Type B pancreatic cell (in vitro differentiated cells): ENCODE measurements at regions not wholly inside any gene's neighbourhood (a gene's known extent, or its start where the extent isn't known, plus 50 kb on each side); places are given as distances from the start of the nearest gene placed in this dataset.

Experiments used
- DNase-seq: peaks from one replicate; pipeline ENCODE4 v3.0.0; 2021; ENCODE audit warnings: mixed read lengths; ENCODE audit not compliant: unreplicated experiment; ENCODE audit errors: extremely low spot score
- H3K27ac Mint-ChIP-seq: 2 replicates; pipeline ENCODE4 v1.8.0; 2021; ENCODE audit warnings: mild to moderate bottlenecking, mixed read lengths
- H3K27me3 Mint-ChIP-seq: 2 replicates; pipeline ENCODE4 v1.8.0; 2021; ENCODE audit warnings: mixed read lengths
- H3K36me3 Mint-ChIP-seq: 2 replicates; pipeline ENCODE4 v1.8.0; 2021; ENCODE audit warnings: mixed read lengths
- H3K4me1 Mint-ChIP-seq: one replicate; pipeline ENCODE4 v1.8.0; 2021; ENCODE audit warnings: mixed read lengths; ENCODE audit not compliant: unreplicated experiment
- H3K4me3 Mint-ChIP-seq: 2 replicates; pipeline ENCODE4 v1.8.0; 2021; ENCODE audit warnings: mild to moderate bottlenecking, mixed read lengths
- H3K9me3 Mint-ChIP-seq: 2 replicates; pipeline ENCODE4 v1.8.0; 2021; ENCODE audit warnings: mixed read lengths
- TF ChIP-seq, protein P1 (sequence below): fragments of 200-600 bp; sonication (generic); conservative IDR thresholded peaks from 2 replicates; pipeline ENCODE4 v1.5.0; 2021; ENCODE audit warnings: antibody characterized with exemption, mild to moderate bottlenecking

DNA sequence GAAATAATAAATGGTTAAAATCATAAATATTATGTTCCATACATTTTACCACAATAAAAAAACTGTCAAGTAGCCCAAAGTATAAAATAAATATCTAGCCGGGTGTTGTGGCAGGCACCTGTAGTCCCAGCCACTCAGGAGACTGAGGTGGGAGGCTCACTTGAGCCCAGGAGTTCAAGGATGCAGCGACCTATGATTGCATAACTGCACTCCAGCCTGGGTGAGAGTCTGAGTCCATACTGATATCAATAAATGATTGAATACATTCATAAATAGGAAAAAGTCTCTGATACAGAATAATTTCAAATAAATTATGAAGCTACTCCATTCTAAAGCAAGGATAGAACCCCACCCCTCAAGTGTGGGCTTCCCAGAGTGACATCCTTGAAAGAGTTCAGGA lies 68.5 kb upstream of the GATA2 start:
- peaks cover 25% of the 10 kb centered on the region for H3K27me3 Mint-ChIP-seq
- H3K27ac Mint-ChIP-seq: no peak overlapping the region
- TF ChIP-seq, protein P1, sequence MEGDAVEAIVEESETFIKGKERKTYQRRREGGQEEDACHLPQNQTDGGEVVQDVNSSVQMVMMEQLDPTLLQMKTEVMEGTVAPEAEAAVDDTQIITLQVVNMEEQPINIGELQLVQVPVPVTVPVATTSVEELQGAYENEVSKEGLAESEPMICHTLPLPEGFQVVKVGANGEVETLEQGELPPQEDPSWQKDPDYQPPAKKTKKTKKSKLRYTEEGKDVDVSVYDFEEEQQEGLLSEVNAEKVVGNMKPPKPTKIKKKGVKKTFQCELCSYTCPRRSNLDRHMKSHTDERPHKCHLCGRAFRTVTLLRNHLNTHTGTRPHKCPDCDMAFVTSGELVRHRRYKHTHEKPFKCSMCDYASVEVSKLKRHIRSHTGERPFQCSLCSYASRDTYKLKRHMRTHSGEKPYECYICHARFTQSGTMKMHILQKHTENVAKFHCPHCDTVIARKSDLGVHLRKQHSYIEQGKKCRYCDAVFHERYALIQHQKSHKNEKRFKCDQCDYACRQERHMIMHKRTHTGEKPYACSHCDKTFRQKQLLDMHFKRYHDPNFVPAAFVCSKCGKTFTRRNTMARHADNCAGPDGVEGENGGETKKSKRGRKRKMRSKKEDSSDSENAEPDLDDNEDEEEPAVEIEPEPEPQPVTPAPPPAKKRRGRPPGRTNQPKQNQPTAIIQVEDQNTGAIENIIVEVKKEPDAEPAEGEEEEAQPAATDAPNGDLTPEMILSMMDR: no peak
- H3K9me3 Mint-ChIP-seq: no peaks in the 10 kb centered on the region
- DNase-seq: no peak
- no peaks in the 10 kb centered on the region for H3K36me3 Mint-ChIP-seq
- H3K4me3 Mint-ChIP-seq: no peak overlapping the region
- H3K4me1 Mint-ChIP-seq: peaks cover 9% of the 10 kb centered on the region

DNA sequence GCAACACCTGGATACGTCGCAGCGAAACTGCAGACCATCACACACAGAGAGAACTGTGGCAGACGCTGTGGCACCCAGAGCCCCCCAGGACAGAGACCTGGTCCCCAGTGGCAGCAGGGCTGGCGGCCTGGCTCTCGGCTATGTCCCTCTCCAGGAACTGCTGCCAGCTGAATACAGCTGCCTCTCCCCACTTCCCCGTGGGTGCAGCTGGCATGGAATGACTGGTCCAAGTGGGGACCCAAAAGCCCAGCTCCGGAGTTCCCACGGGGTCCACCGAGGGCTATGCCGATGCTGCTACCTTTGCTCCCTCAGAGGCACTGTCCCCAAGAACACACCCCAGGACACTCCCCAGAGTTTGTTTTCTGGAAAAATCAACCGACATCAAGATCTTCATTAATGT lies 67.8 kb upstream of the GATA2 start:
- DNase-seq: no peak
- Mint-ChIP-seq H3K36me3 (no peaks in the 10 kb centered on the region), H3K27me3 (peaks cover 31% of the 10 kb centered on the region), H3K27ac (no peak overlapping the region), H3K9me3 (no peaks in the 10 kb centered on the region), H3K4me1 (peaks cover 10% of the 10 kb centered on the region), H3K4me3 (no peak overlapping the region)
- TF ChIP-seq, protein P1: no peak

DNA sequence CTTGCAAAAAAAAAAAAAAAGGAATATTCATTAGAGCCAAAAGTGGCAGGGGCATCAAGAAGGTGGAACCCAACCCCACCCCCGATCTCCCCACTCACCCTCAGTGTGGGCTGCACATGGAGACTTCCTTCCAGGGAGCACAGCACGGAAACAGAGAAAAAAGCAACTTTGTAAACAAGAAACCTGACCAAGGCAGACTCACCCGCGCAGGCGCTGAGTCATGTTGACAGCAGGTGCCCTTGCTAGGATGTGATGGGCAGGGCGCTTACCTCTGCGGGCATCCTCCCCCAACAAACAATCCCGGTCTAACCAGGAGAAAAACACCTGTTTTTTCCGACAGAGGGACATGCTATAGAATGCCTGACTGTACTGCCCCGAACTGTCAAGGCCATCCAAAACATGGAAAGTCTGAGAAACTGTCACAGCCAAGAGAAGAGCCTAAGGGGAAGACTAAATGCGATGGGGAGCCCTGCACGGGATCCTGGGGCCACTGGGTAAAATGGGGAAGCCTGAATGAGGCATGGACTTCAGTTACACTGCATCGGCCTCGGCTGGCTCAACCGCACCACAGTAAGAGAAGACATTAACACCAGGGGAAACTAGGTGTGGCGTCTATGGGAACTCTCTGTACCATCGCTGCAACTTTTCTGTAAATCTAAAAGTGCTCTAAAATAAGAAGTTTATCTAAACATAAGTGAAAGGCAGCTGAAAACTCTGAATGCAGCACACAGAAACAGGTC lies 66.7 kb upstream of the GATA2 start:
- H3K36me3 Mint-ChIP-seq: no peaks in the 10 kb centered on the region
- TF ChIP-seq, protein P1: no peak
- no peak for DNase-seq
- no peak overlapping the region for H3K4me3 Mint-ChIP-seq
- H3K9me3 Mint-ChIP-seq: no peaks in the 10 kb centered on the region
- no peak overlapping the region for H3K27ac Mint-ChIP-seq
- H3K4me1 Mint-ChIP-seq: peaks cover 10% of the 10 kb centered on the region
- peaks cover 35% of the 10 kb centered on the region for H3K27me3 Mint-ChIP-seq

DNA sequence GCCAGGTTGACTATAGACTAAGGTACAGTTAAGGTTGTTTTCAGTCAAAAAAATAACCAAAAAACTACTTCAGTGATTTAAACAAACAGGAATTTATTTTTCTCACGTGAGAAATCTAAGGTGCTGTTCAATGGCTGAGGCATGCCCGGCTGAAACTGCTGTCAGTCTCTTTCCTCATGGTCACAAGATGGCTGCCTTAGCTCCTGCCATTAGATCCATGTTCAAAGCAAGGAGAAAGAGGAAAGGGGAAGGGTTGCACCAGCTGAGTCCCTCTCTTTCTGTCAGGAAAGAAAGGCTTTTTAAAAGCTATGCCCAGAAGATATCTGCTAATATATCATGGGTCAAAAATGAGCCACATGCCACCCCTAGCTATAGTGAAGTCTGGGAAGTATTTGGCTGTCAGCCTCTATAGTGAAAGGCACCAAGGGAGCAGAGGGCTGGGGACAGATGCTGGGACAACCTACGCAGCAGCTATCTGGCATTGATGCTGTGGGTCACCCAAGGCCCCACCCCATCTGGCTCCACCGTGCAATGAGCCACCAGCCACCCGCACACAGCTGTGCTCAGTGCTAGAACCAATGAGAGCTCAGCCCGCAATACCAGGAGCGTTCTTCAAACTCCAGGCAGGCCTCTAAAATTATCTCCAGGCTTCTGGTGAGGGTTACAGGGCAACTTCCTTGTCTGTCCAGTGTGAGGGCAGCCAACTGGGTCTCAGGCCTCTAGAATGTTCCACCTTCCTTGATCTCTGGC lies 64.7 kb upstream of the GATA2 start:
- no peak overlapping the region for H3K4me3 Mint-ChIP-seq
- H3K36me3 Mint-ChIP-seq: no peaks in the 10 kb centered on the region
- H3K4me1 Mint-ChIP-seq: peaks cover 4% of the 10 kb centered on the region
- peaks cover 48% of the 10 kb centered on the region for H3K27me3 Mint-ChIP-seq
- H3K9me3 Mint-ChIP-seq: no peaks in the 10 kb centered on the region
- TF ChIP-seq, protein P1: no peak
- DNase-seq: no peak
- no peak overlapping the region for H3K27ac Mint-ChIP-seq

DNA sequence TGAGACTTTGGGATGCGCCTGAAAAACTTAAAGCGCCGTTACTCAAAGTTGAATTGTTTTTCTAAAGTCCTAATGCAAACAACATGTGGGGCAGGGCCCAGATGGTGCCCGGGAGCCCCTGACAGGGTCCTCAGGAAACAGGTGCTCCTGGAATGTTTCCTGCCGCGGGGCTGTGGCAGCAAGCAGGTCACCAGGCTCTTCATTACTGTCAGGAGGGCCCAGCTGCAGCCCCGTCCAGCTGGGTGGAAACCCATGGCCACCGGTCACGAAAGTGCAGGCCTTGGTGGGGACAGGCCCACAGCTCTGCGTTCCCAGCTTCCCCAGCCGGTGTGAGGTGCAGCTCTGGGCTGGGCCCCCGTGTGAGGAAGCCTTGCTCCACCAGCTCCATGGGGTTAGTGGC lies 63.9 kb upstream of the GATA2 start:
- H3K27me3 Mint-ChIP-seq: peaks cover 49% of the 10 kb centered on the region
- H3K4me1 Mint-ChIP-seq: peaks cover 4% of the 10 kb centered on the region
- no peaks in the 10 kb centered on the region for H3K9me3 Mint-ChIP-seq
- H3K27ac Mint-ChIP-seq: no peak overlapping the region
- DNase-seq: no peak
- H3K36me3 Mint-ChIP-seq: no peaks in the 10 kb centered on the region
- no peak overlapping the region for H3K4me3 Mint-ChIP-seq
- TF ChIP-seq, protein P1: no peak
